Common myeloid progenitor, CD34-positive (primary cell): ENCODE measurements at regions not wholly inside any gene's neighbourhood (a gene's known extent, or its start where the extent isn't known, plus 50 kb on each side); places are given as distances from the start of the nearest gene placed in this dataset.

ENCODE experiments used
- CTCF ChIA-PET: fragments of 350-600 bp; sonication (Branson Sonifier 250); formaldehyde crosslinking; loops from one replicate; lab custom pipeline; 2021; ENCODE audit warnings: antibody characterized with exemption; lab: Charles Lee
- POLR2A ChIA-PET: fragments of 350-600 bp; sonication (Branson Sonifier 250); formaldehyde crosslinking; loops from one replicate; lab custom pipeline; 2021; ENCODE audit warnings: antibody characterized with exemption; lab: Charles Lee
- DNase-seq, 3 donors: peaks; one replicate each; pipeline versions ENCODE4 v3.0.0 to v3.0.0-alpha.2; 2013
- H3K27ac ChIP-seq, 2 experiments: 1 replicate in 1 of 2; 2 replicates in 1 of 2; pipeline ENCODE4 v1.7.0; 2013; ENCODE audit warnings: inconsistent platforms in 2 of 2, low read length in 2 of 2, mild to moderate bottlenecking in 2 of 2, low read depth in 1 of 2, moderate library complexity in 1 of 2; ENCODE audit not compliant: severe bottlenecking in 2 of 2, insufficient read depth in 1 of 2, poor library complexity in 1 of 2
- H3K27me3 ChIP-seq, 5 experiments: replicated peaks in 2 of 5; 1 replicate in 3 of 5; 2 replicates in 2 of 5; pipeline versions ENCODE4 v1.6.1 to v1.7.0; 2013; ENCODE audit warnings: low read length in 4 of 5, mild to moderate bottlenecking in 2 of 5, moderate library complexity in 2 of 5, inconsistent platforms in 1 of 5; ENCODE audit not compliant: insufficient read depth in 5 of 5, control insufficient read depth in 4 of 5
- H3K36me3 ChIP-seq, 4 experiments: 1 replicate in 2 of 4; 2 replicates in 2 of 4; pipeline versions ENCODE4 v1.6.1 to v1.7.0; 2013; ENCODE audit warnings: low read length in 3 of 4, control low read depth in 1 of 4, mild to moderate bottlenecking in 1 of 4; ENCODE audit not compliant: control insufficient read depth in 4 of 4, insufficient read depth in 4 of 4
- H3K4me1 ChIP-seq, 4 experiments: 1 replicate in 3 of 4; 2 replicates in 1 of 4; pipeline versions ENCODE4 v1.6.1 to v1.7.1; 2013; ENCODE audit warnings: low read length in 3 of 4, mild to moderate bottlenecking in 3 of 4, control low read depth in 1 of 4, inconsistent platforms in 1 of 4, moderate library complexity in 1 of 4; ENCODE audit not compliant: control insufficient read depth in 4 of 4, insufficient read depth in 4 of 4; ENCODE audit errors: control extremely low read depth in 1 of 4
- H3K4me3 ChIP-seq, 7 experiments: 1 replicate in 4 of 7; 2 replicates in 3 of 7; pipeline versions ENCODE4 v1.5.1 to v1.7.0; 2013; ENCODE audit warnings: mild to moderate bottlenecking in 7 of 7, low read length in 6 of 7, moderate library complexity in 6 of 7, inconsistent platforms in 2 of 7, low read depth in 2 of 7, control low read depth in 1 of 7; ENCODE audit not compliant: insufficient read depth in 4 of 7, control insufficient read depth in 1 of 7; ENCODE audit errors: extremely low read depth in 1 of 7
- H3K9me3 ChIP-seq, 5 experiments: 1 replicate in 4 of 5; 2 replicates in 1 of 5; pipeline versions ENCODE4 v1.6.1 to v1.7.1; 2013; ENCODE audit warnings: low read length in 4 of 5, mild to moderate bottlenecking in 2 of 5, inconsistent platforms in 1 of 5, low read depth in 1 of 5, moderate library complexity in 1 of 5; ENCODE audit not compliant: control insufficient read depth in 4 of 5, insufficient read depth in 2 of 5; ENCODE audit errors: control extremely low read depth in 1 of 5
- WGBS: methylation state at CpG from one replicate; pipeline ENCODE4 v1.1.5; 2013; ENCODE audit not compliant: insufficient coverage; 5-methylcytosine and 5-hydroxymethylcytosine counted together

DNA sequence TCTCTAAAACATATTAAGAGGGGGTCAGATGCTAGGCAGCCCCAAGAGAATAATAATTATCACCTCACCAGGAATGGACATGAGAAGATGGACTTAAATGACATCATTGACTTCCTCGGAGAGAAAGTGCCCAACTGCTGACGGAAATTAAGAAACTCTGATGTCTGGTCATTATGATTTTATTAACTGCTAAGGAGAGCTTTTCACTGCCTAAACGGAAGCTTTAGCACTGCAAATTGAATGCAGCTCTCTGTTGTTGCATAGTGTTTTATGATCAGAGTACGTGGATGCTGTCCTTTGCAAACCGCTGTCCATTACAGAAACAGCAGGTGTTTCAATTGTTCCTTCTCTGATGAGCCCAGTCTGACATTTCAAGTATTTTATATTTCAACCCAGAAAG lies 89.4 kb upstream of the GALNT17 start:
- WGBS, result 92% methylated on average over 3 of the region's 5 CpGs

DNA sequence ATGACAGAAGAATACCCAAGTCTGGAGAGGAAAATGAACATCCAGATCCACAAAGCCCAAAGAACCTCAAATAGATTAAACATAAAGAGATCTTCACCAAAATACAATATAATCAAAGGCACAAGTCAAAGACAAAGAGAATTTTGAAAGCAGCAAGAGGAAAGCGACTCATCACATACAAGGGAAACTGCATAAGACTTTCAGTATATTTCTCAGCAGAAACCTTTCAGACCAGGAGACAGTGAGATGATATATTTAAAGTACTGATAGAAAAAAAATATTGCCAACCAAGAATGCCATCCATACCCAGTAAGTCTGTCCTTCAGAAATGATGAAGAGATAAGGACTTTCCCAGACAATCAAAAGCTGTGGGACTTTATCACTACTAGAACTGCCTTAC lies 81.5 kb upstream of the GALNT17 start:
- ChIA-PET CTCF (no interaction called here), POLR2A (no interaction called here)
- WGBS, result no CpG with 5 or more reads among the region's 1 CpG
- Histone ChIP-seq H3K9me3 (peaks cover 2 to 16% (median 7%) of the 10 kb centered on the region in 5 experiments), H3K4me3 (no peak overlapping the region), H3K27ac (no peak overlapping the region), H3K4me1 (no peaks in the 10 kb centered on the region), H3K27me3 (no peaks in the 10 kb centered on the region), H3K36me3 (no peaks in the 10 kb centered on the region)
- no peak for DNase-seq

More for the DNA sequence above, 89.4 kb upstream of the GALNT17 start:
- POLR2A ChIA-PET, result no interaction called here
- peaks cover 0 to 3% (median 2%) of the 10 kb centered on the region in 5 experiments for H3K9me3 ChIP-seq
- no peak overlapping the region for H3K27ac ChIP-seq
- no peak overlapping the region for H3K4me3 ChIP-seq
- no peaks in the 10 kb centered on the region for H3K4me1 ChIP-seq
- no peaks in the 10 kb centered on the region for H3K27me3 ChIP-seq
- CTCF ChIA-PET, result no interaction called here
- DNase-seq, result no peak
- no peaks in the 10 kb centered on the region for H3K36me3 ChIP-seq

DNA sequence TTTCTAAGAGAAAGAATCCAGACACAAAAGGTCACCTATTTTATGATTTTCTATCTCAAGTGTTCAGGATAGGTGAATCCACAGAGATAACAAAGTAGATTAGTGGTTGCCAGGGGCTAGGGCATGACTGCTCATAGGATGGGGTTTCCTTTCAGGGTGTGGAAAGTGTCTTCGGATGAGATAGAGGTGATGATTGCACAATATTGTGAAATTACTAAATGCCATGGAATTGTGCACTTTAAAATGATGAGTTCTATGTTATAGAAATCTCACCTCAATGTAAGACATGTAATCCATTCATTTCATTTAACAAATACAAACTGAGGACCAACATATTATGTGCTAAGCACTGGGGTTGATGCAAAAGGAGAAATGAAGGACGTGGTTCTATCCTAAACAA lies 76.4 kb upstream of the GALNT17 start:
- H3K4me1 ChIP-seq, result no peaks in the 10 kb centered on the region
- no peaks in the 10 kb centered on the region for H3K36me3 ChIP-seq
- no peak overlapping the region for H3K4me3 ChIP-seq
- H3K9me3 ChIP-seq, result peaks cover 0 to 6% (median 2%) of the 10 kb centered on the region in 5 experiments
- 100% methylated on average over 1 of the region's 2 CpGs for WGBS
- H3K27me3 ChIP-seq, result no peaks in the 10 kb centered on the region
- no peak for DNase-seq
- ChIA-PET POLR2A (interaction anchor here (0.5 kb wide), 1 partner anchor 692 kb away, joined by 3 read pairs; no protein-coding TSS in a partner anchor), CTCF (interaction anchor here (0.6 kb wide), 1 partner anchor 18 kb away, joined by 3 read pairs; no protein-coding TSS in a partner anchor)
- no peak overlapping the region for H3K27ac ChIP-seq

DNA sequence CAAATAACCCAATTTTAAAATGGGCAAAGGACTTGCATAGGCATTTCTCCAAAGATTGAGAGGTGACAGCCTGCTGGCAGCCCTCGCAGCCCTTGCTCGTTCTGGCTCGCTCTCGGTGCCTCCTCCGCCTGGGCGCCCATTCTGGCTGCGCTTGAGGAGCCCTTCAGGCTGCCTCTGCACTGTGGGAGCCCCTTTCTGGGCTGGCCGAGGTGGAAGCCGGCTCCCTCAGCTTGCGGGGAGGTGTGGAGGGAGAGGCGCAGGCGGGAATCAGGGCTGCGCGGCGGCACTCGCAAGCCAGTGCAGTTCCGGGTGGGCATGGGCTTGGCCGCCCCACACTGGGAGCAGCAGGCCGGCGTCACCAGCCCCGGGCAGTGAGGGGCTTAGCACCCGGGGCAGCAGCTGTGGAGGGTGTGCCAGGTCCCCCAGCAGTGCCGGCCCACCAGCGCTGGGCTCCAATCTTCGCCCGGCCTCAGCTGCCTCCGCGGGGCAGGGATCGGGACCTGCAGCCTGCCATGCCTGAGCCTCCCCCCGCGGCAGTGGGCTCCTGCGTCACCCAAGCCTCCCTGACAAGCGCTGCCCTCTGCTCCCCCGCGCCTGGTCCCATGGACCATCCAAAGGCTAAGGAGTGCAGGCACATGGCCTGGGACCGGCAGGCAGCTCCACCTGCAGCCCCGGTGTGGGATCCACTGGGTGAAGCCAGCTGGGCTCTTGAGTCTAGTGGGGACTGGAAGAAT lies 54.0 kb upstream of the GALNT17 start:
- no peak for DNase-seq

More for the DNA sequence above, 54.0 kb upstream of the GALNT17 start:
- H3K27me3 ChIP-seq, result no peaks in the 10 kb centered on the region
- no peak overlapping the region for H3K4me3 ChIP-seq
- H3K36me3 ChIP-seq, result no peaks in the 10 kb centered on the region
- ChIA-PET CTCF (no interaction called here), POLR2A (no interaction called here)
- peaks cover 1 to 13% (median 8%) of the 10 kb centered on the region in 5 experiments for H3K9me3 ChIP-seq
- no peak overlapping the region for H3K27ac ChIP-seq
- no peaks in the 10 kb centered on the region for H3K4me1 ChIP-seq
- WGBS, result 97% methylated on average over 31 of the region's 37 CpGs
